ENCODE measurements at regions not wholly inside any gene's neighbourhood (a gene's known extent, or its start where the extent isn't known, plus 50 kb on each side); places are given as distances from the start of the nearest gene placed in this dataset.
"Not testable (repeated sequence)": the region's sequence is repeated elsewhere in the genome, so short reads cannot be mapped to it uniquely, and the experiment has no call there.

DNA sequence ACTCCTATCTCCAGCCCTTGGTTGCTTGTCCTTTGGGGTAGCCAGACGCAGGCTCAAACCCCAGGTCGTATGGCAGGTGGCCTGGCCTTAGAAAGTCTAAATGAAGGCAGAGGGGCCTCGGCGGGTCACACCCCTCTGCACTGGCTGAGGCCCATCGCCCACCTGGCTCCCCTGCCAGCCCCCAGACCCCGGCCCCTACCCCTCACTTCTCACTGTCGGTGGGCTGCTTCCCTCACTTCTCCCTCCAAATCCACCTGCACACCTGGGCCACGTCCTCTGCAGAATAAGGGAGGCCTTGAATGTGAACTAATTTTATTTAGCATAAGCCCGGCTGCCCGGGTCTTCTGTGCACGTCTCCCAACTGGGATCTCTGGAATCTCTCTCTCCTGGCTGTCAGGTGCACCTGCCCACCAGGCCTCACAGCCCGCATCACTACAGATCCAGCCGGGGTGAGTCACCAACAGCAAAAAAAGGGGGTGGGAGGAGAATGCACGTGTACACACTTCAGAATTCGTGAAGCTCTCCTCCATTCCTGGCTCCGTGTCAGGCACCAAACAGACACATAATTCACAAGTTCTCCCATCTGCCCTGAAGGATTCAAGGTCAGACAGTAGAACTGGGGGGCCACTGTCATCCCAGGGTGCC lies 107.5 kb upstream of the SIM2 start:
- no peak for DNase-seq (ENCODE audit: low read depth in 2 of 2)

- DNase-seq (ENCODE audit: low read depth in 2 of 2): no peak
Observed at GRCh38 chr21:36596174-36596573, 102.7 kb upstream of the SIM2 start.

- DNase-seq (ENCODE audit: low read depth in 2 of 2): no peak
Observed at GRCh38 chr21:36601362-36601761, 97.6 kb upstream of the SIM2 start.

GRCh38 chr21:36602735-36603134 lies 96.2 kb upstream of the SIM2 start:
- DNase-seq (ENCODE audit: low read depth in 2 of 2): no peak

- no peak for DNase-seq (ENCODE audit: low read depth in 2 of 2)
Observed at GRCh38 chr21:36603221-36603620, 95.7 kb upstream of the SIM2 start.

DNA sequence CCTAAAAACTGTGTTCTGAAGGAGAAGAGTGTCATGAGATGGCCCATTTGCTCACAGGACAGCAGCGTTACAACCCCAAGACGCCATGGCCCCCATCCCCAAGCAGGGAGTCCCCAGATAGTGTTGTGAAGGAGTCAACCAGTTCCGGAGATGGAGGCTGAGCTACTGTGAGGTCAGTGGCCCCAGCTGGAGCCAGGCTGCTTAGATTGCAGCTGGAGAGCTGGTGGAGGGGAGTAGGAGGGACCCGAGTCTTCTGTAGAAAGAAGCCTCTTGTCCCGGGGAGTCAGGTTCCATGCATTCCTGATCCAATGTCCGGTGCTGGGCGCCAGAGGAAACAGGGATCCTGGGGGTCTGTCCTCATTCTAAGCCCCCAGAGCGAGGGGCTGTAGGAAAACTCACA lies 93.5 kb upstream of the SIM2 start:
- no peak for DNase-seq (ENCODE audit: low read depth in 2 of 2)

- DNase-seq (ENCODE audit: low read depth in 2 of 2): no peak
Observed at GRCh38 chr21:36606287-36606982, 92.5 kb upstream of the SIM2 start.

DNA sequence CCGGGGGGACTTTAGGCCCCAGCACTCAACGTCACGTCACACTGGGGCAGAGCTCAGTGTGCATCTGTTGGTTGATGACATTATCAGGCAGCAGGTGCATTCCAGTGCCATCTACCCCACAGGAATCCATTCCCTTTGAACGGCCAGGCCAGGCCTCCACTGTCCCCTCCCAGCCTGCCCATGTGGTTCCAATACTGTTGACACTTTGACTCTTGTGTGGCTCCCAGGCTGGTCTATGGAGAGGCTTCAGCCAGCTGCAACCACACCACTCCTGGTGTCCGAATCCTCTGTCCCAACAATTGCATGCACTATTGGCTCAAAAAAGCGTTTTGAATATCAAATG lies 92.0 kb upstream of the SIM2 start:
- no peak for DNase-seq (ENCODE audit: low read depth in 2 of 2)

- no peak for DNase-seq (ENCODE audit: low read depth in 2 of 2)
Observed at GRCh38 chr21:36608041-36608896, 90.6 kb upstream of the SIM2 start.

GRCh38 chr21:36608897-36609225 lies 90.1 kb upstream of the SIM2 start:
- DNase-seq (ENCODE audit: low read depth in 2 of 2): no peak

- no peak for DNase-seq (ENCODE audit: low read depth in 2 of 2)
Observed at GRCh38 chr21:36609654-36610053, 89.3 kb upstream of the SIM2 start.

- no peak for DNase-seq (ENCODE audit: low read depth in 2 of 2)
Observed at GRCh38 chr21:36610201-36610600, 88.7 kb upstream of the SIM2 start.

- no peak for DNase-seq (ENCODE audit: low read depth in 2 of 2)
Observed at GRCh38 chr21:36610935-36611334, 88.0 kb upstream of the SIM2 start.

- no peak for DNase-seq (ENCODE audit: low read depth in 2 of 2)
Observed at GRCh38 chr21:36611379-36611778, 87.5 kb upstream of the SIM2 start.

- DNase-seq (ENCODE audit: low read depth in 2 of 2): no peak
Observed at GRCh38 chr21:36613059-36613458, 85.9 kb upstream of the SIM2 start.

- DNase-seq (ENCODE audit: low read depth in 2 of 2): no peak
Observed at GRCh38 chr21:36613554-36613953, 85.4 kb upstream of the SIM2 start.

- DNase-seq (ENCODE audit: low read depth in 2 of 2): no peak
Observed at GRCh38 chr21:36615274-36615964, 83.5 kb upstream of the SIM2 start.

GRCh38 chr21:36616773-36617172 lies 82.1 kb upstream of the SIM2 start:
- DNase-seq (ENCODE audit: low read depth in 2 of 2): not testable (repeated sequence)

DNA sequence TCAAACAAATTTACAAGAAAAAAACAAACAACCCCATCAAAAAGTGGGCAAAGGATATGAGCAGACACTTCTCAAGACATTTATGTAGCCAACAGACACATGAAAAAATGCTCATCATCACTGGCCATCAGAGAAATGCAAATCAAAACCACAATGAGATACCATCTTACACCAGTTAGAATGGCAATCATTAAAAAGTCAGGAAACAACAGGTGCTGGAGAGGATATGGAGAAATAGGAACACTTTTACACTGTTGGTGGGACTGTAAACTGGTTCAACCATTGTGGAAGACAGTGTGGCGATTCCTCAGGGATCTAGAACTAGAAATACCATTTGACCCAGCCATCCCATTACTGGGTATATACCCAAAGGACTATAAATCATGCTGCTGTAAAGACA lies 77.1 kb upstream of the SIM2 start:
- DNase-seq (ENCODE audit: low read depth in 2 of 2): not testable (repeated sequence)

- DNase-seq (ENCODE audit: low read depth in 2 of 2): no peak
Observed at GRCh38 chr21:36624105-36624504, 74.8 kb upstream of the SIM2 start.

GRCh38 chr21:36626791-36627190 lies 72.1 kb upstream of the SIM2 start:
- no peak for DNase-seq (ENCODE audit: low read depth in 2 of 2)

- DNase-seq (ENCODE audit: low read depth in 2 of 2): no peak
Observed at GRCh38 chr21:36627242-36627641, 71.7 kb upstream of the SIM2 start.
